Fibroblast of skin of scalp (primary cell): ENCODE measurements at regions not wholly inside any gene's neighbourhood (a gene's known extent, or its start where the extent isn't known, plus 50 kb on each side); places are given as distances from the start of the nearest gene placed in this dataset.

Experiments
- DNase-seq: peaks from one replicate; pipeline ENCODE4 v3.0.0-alpha.2; 2013

DNA sequence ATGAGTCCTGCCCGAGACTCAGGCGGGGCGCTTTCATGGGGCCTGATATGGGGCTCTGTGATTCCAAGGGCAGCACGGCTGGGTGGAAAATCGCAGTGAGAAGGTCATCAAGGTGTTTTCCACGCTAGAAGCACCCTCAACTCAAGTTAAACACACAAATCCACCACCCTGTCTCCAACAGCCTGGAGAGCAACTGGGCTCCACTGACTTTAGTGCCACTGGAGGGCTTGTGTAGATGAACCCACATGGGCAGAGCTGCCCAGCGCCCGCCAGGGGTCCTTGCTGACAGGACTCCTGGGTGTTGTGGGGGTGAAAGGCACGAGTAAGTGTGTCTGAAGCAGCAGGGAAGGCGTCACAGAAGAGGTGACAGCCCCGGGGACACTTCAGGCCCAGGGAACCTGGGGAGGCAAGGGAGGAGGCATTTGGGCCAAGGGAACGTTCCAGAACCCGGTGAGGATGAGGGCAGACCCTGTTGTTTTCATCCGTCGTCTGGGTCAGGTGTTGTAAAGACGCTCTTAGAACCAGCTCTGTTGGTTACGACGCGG, 51.8 kb upstream of the CTDP1 start:
- DNase-seq = no peak

DNA sequence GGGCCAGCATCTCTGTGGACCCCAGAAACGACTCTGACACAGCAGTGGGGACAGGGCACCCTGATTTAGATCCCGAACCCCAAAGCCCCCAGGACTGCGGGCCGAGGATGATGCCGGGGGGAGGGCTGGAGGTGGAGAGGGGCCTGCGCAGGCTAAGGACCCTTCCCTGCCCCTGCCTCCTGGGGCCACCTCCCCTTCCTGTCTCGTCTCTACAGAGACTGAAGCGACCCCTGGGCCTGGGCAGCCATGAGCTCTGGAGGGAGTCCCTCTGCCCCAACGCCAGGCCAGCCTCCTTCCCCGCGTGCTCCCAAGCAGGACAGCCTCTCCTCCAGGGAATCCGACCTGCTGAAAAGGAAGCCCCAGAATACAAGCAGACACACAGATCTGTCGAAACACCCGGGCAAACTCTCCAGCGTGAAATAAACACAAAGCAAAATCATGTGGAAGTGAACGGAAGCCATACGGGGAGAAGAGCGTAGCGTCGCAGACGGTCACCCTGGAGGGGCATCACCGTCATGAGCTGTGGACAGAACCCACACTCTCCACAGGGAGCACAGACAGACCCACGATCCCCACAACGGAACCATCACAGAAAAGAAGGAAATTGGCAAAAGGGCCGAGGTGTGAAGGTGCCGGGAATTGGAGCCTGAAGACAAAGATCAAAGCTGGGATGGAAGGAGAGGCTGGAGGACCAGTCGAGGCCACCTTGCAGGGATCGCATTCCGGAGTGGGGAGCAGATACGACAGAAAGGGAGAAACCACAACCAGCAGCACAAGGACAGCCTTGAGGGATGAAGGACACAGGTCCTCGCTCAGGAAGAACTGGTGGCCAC, 51.0 kb upstream of the CTDP1 start:
- DNase-seq = no peak

DNA sequence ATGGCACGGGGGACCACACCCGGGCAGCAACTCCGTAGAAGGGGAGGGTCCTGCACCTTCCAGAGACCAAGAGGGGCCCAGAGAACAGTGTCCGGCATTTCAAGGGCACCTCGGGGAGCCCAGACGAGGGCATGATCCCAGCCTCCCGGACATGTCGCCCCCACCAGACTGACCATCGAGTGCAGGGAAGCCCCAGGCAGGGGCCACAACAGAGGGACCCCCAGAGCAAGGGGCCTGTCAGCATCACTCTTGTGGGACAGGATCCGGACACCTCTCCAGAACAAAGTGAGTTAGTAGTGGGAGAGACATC, 50.4 kb upstream of the CTDP1 start:
- no peak for DNase-seq

DNA sequence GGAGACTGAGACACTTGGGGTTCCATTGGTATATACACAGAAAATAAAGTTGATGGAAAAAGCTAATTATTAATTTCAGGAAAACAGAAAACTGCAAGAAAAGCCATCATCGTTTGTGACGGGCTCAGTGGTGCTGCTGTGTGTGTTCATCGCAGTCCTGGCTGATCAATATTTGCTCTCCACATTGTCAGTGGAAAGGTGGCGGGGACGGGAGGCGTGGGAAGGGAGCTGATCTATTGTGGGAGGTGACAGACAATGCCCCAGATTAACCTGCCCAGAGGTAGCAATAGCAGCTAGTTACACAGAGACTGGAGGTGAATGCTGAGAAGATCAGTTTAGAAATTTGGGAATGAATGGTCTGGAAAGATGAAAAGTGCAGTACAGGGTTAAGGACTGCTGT, 50.0 kb upstream of the CTDP1 start:
- no peak for DNase-seq
